Natural killer cell (primary cell): ENCODE measurements at regions not wholly inside any gene's neighbourhood (a gene's known extent, or its start where the extent isn't known, plus 50 kb on each side); places are given as distances from the start of the nearest gene placed in this dataset.

Experiments used
- ATAC-seq, 3 donors: fragments of 150-1000 bp in 2 of 3; fragments of 200-7000 bp in 1 of 3; cut with Tn5 transposase; 1 replicate in 1 of 3; 2 replicates in 2 of 3; pipeline ENCODE4 v1.10.0; 2021; ENCODE audit warnings: mild to moderate bottlenecking in 2 of 3, moderate library complexity in 2 of 3
- DNase-seq, 2 donors: peaks; one replicate each; pipeline versions ENCODE4 v3.0.0 to v3.0.0-alpha.2; 2013 to 2021; ENCODE audit warnings: mixed read lengths in 1 of 2
- H3K27ac ChIP-seq: one replicate; pipeline ENCODE4 v1.5.1; 2013; ENCODE audit warnings: mild to moderate bottlenecking, low read length
- H3K27me3 ChIP-seq: one replicate; pipeline ENCODE4 v1.6.1; 2013; ENCODE audit warnings: low read length; ENCODE audit not compliant: control insufficient read depth, insufficient read depth
- H3K36me3 ChIP-seq: one replicate; pipeline ENCODE4 v1.6.1; 2013; ENCODE audit warnings: low read length; ENCODE audit not compliant: control insufficient read depth, insufficient read depth
- H3K4me1 ChIP-seq: one replicate; pipeline ENCODE4 v1.6.1; 2013; ENCODE audit warnings: low read length; ENCODE audit not compliant: control insufficient read depth, insufficient read depth
- H3K4me3 ChIP-seq: one replicate; pipeline ENCODE4 v1.5.1; 2013; ENCODE audit warnings: low read length
- H3K9me3 ChIP-seq: one replicate; pipeline ENCODE4 v1.6.1; 2013; ENCODE audit warnings: low read length; ENCODE audit not compliant: control insufficient read depth, insufficient read depth
- H3K27ac Mint-ChIP-seq, 2 donors: one replicate each; pipeline ENCODE4 v1.8.0; 2022; ENCODE audit warnings: mild to moderate bottlenecking in 2 of 2, mixed read lengths in 2 of 2, moderate library complexity in 1 of 2
- H3K27me3 Mint-ChIP-seq, 2 donors: one replicate each; pipeline ENCODE4 v1.8.0; 2022; ENCODE audit warnings: low read depth in 2 of 2, mixed read lengths in 2 of 2
- H3K36me3 Mint-ChIP-seq: one replicate; pipeline ENCODE4 v1.8.0; 2022; ENCODE audit warnings: mixed read lengths
- H3K4me1 Mint-ChIP-seq, 2 donors: one replicate each; pipeline ENCODE4 v1.8.0; 2022; ENCODE audit warnings: mixed read lengths in 2 of 2
- H3K4me3 Mint-ChIP-seq: one replicate; pipeline ENCODE4 v1.8.0; 2022; ENCODE audit warnings: mild to moderate bottlenecking, moderate library complexity, mixed read lengths
- H3K9me3 Mint-ChIP-seq, 2 donors: one replicate each; pipeline ENCODE4 v1.8.0; 2022; ENCODE audit warnings: mixed read lengths in 2 of 2
- WGBS: methylation state at CpG from one replicate; pipeline ENCODE4 v1.1.7; 2013; ENCODE audit warnings: missing lambda C conversion rate; ENCODE audit not compliant: insufficient coverage; 5-methylcytosine and 5-hydroxymethylcytosine counted together
- intact Hi-C: fragments of 100-400 bp; cut with micrococcal nuclease; formaldehyde crosslinking; loops from one replicate; pipeline ENCODE4 v1.14.2; 2022
- TF ChIP-seq, protein P1 (sequence below): fragments of 200-600 bp; IDR thresholded peaks from one replicate; pipeline ENCODE4 v1.8.0; 2022; ENCODE audit warnings: antibody characterized with exemption

DNA sequence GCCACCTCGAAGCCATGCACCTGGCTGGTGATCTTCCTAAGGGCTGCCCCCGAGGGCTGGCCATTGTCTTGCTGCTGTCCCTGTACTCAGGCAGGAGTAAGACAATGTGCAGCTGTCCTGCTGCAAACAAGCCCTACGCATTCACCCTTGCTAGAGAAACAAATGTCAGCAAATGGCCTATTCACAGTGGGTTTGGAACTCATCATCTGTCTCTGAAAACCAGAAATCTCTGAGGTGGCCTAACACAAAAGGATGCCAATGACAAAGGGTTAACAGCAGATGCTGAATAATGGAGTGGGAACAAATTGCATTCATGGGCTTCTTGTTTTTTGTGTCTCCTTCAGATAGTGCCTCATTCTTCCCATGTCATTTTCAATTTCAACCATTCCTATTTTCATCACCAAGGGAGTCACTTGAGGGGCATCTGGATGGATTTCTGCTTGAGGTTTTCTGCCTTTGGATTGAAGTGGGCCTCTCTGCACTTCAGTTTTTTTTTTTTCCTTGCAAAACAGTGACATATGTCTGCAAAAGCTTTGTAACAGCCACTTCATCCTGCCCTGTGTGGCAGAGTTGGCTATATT is 261.6 kb upstream of the VLDLR start:
- 69% methylated on average over 3 of the region's 3 CpGs for WGBS

DNA sequence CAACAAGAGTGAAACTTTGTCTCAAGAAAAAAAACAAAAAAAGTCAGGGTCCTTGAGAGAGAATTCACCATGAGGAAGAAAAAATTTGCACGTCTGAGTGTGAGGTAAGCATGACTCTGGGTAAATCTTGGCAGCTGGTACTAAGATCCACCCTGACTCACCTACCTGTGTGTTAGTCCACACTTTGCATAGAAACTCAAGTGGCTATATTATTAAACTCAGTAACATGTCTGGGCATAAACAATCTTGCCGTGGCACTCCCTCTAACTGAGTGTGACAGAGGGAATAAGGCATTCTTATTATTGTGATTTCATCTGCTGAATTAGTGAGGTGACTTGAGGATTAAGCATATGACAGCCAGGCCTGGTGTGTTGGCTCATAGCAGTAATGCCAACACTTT is 259.4 kb upstream of the VLDLR start:
- Mint-ChIP-seq H3K27me3 (peaks cover 4 to 8% of the 10 kb centered on the region in 2 donors), H3K36me3 (no peaks in the 10 kb centered on the region), H3K4me1 (no peaks in the 10 kb centered on the region), H3K9me3 (peaks cover 0 to 3% of the 10 kb centered on the region in 2 donors), H3K4me3 (no peak overlapping the region), H3K27ac (no peak overlapping the region)
- Histone ChIP-seq H3K27me3 (no peaks in the 10 kb centered on the region), H3K9me3 (peaks cover 2% of the 10 kb centered on the region), H3K36me3 (no peaks in the 10 kb centered on the region), H3K4me3 (no peak overlapping the region), H3K4me1 (no peaks in the 10 kb centered on the region), H3K27ac (no peak overlapping the region)
- ATAC-seq (no peak), DNase-seq (no peak)
- intact Hi-C loops: no loop called here
- TF ChIP-seq, protein P1, sequence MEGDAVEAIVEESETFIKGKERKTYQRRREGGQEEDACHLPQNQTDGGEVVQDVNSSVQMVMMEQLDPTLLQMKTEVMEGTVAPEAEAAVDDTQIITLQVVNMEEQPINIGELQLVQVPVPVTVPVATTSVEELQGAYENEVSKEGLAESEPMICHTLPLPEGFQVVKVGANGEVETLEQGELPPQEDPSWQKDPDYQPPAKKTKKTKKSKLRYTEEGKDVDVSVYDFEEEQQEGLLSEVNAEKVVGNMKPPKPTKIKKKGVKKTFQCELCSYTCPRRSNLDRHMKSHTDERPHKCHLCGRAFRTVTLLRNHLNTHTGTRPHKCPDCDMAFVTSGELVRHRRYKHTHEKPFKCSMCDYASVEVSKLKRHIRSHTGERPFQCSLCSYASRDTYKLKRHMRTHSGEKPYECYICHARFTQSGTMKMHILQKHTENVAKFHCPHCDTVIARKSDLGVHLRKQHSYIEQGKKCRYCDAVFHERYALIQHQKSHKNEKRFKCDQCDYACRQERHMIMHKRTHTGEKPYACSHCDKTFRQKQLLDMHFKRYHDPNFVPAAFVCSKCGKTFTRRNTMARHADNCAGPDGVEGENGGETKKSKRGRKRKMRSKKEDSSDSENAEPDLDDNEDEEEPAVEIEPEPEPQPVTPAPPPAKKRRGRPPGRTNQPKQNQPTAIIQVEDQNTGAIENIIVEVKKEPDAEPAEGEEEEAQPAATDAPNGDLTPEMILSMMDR: no peak
- WGBS: 96% methylated on average over 2 of the region's 2 CpGs

More for the DNA sequence above, 261.6 kb upstream of the VLDLR start:
- Mint-ChIP-seq H3K4me3 (no peak overlapping the region), H3K4me1 (no peaks in the 10 kb centered on the region), H3K27ac (no peak overlapping the region), H3K27me3 (peaks cover 8% of the 10 kb centered on the region in 2 donors), H3K36me3 (no peaks in the 10 kb centered on the region), H3K9me3 (peaks cover 0 to 3% of the 10 kb centered on the region in 2 donors)
- no peaks in the 10 kb centered on the region for H3K9me3 ChIP-seq
- H3K36me3 ChIP-seq: no peaks in the 10 kb centered on the region
- ATAC-seq: no peak
- no peaks in the 10 kb centered on the region for H3K27me3 ChIP-seq
- TF ChIP-seq, protein P1: no peak
- H3K4me3 ChIP-seq: no peak overlapping the region
- DNase-seq: no peak
- intact Hi-C loops: no loop called here
- H3K4me1 ChIP-seq: no peaks in the 10 kb centered on the region
- H3K27ac ChIP-seq: no peak overlapping the region

DNA sequence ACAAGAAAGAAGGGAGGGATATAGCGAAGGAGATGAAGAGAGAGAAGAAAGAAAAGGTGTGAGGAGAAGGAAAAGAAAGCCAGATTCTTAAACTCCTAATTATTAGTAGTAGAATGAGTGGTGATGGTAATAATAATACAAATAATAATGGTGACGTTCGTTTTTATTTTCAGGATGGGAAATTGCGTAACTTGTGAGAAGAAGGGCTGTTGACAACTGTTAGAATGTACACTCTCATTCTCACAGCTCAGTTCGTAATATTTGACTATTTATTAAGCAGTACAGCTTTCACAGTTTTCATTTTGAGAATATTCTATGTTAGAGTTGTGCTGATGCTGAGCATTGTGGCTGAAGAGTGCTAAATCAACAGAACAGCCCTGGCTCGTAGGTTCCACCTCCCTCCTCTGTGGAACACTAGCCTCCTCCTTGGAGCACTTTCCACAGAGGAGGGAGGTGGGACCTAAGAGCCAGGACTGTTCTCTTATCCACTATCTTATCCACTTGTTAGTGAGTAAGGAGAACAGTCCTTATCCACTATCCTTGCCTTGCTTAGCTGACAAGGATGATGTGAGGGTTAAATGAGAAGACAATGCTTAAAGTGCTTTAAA is 258.3 kb upstream of the VLDLR start:
- Mint-ChIP-seq H3K27me3 (peaks cover 4 to 8% of the 10 kb centered on the region in 2 donors), H3K4me3 (no peak overlapping the region), H3K27ac (no peak overlapping the region), H3K4me1 (no peaks in the 10 kb centered on the region), H3K9me3 (peaks cover 0 to 3% of the 10 kb centered on the region in 2 donors), H3K36me3 (no peaks in the 10 kb centered on the region)
- ATAC-seq: no peak
- DNase-seq: no peak
- Histone ChIP-seq H3K27ac (no peak overlapping the region), H3K27me3 (no peaks in the 10 kb centered on the region), H3K36me3 (no peaks in the 10 kb centered on the region), H3K4me1 (no peaks in the 10 kb centered on the region), H3K4me3 (no peak overlapping the region), H3K9me3 (peaks cover 3% of the 10 kb centered on the region)
- TF ChIP-seq, protein P1: no peak
- WGBS: 57% methylated on average over 1 of the region's 6 CpGs
- intact Hi-C loops: no loop called here

DNA sequence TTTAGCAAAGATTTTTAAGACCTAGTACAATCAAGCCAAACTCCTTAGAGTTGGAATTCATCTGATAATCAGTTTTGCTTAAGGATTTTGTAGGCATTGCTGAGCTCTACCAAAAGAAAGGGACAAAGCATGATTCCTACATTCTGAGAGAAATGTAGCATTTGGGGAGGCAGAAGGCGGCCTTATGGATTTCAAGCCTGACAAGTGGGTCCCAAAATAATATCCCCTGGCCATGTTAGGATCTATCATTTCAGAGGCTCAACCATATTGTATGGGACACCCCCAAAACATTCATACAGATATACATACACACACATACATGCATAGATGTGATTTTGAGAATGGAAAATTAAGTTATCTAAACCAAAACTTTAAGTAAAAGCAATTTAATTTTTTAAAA is 257.8 kb upstream of the VLDLR start:
- 100% methylated on average over 1 of the region's 1 CpG for WGBS

More for the DNA sequence above, 257.8 kb upstream of the VLDLR start:
- Mint-ChIP-seq H3K4me1 (no peaks in the 10 kb centered on the region), H3K36me3 (no peaks in the 10 kb centered on the region), H3K27ac (no peak overlapping the region), H3K27me3 (peaks cover 4 to 8% of the 10 kb centered on the region in 2 donors), H3K4me3 (no peak overlapping the region), H3K9me3 (peaks cover 0 to 3% of the 10 kb centered on the region in 2 donors)
- Histone ChIP-seq H3K36me3 (no peaks in the 10 kb centered on the region), H3K4me3 (no peak overlapping the region), H3K27me3 (no peaks in the 10 kb centered on the region), H3K9me3 (peaks cover 3% of the 10 kb centered on the region), H3K27ac (no peak overlapping the region), H3K4me1 (no peaks in the 10 kb centered on the region)
- no peak for DNase-seq
- intact Hi-C loops: no loop called here
- TF ChIP-seq, protein P1: no peak
- ATAC-seq: no peak
